K562 (cell line): ENCODE measurements at regions not wholly inside any gene's neighbourhood (a gene's known extent, or its start where the extent isn't known, plus 50 kb on each side); places are given as distances from the start of the nearest gene placed in this dataset.

ENCODE experiments used
- CBX5 ChIP-seq: IDR thresholded peaks from 2 replicates; pipeline ENCODE4 v1.6.1; 2014; ENCODE audit warnings: low read depth, borderline replicate concordance
- EGR1 ChIP-seq: fragments of 450-650 bp; conservative IDR thresholded peaks from 2 replicates; pipeline ENCODE4 v1.6.1; 2017; ENCODE audit warnings: mild to moderate bottlenecking
- LARP7 ChIP-seq: fragments of 450-650 bp; IDR thresholded peaks from 2 replicates; pipeline ENCODE4 v1.6.1; 2016
- MBD2 ChIP-seq: sonication (generic); IDR thresholded peaks from 2 replicates; pipeline ENCODE4 v1.6.1; 2016; ENCODE audit warnings: low read depth, borderline replicate concordance
- MECOM ChIP-seq: fragments of 250-450 bp; sonication (Bioruptor Pico); IDR thresholded peaks from 2 replicates; pipeline ENCODE4 v1.8.0; 2022; ENCODE audit warnings: inconsistent platforms
- MTA2 ChIP-seq: fragments of 450-650 bp; IDR thresholded peaks from 2 replicates; pipeline ENCODE4 v1.6.1; 2016; ENCODE audit warnings: low read depth
- SMARCA4 ChIP-seq: fragments of 450-650 bp; IDR thresholded peaks from 2 replicates; pipeline ENCODE4 v1.6.1; 2016
- TAF1 ChIP-seq: IDR thresholded peaks from 2 replicates; pipeline ENCODE4 v1.6.1; 2011; ENCODE audit warnings: mild to moderate bottlenecking, low read length, moderate library complexity; ENCODE audit not compliant: insufficient read depth, control insufficient read depth, severe bottlenecking; ENCODE audit errors: extremely low read depth
- TEAD4 ChIP-seq, 2 experiments: sonication (generic) in 1 of 2; formaldehyde crosslinking in 1 of 2; IDR thresholded peaks; 2 replicates each; pipeline versions ENCODE4 v1.6.1 to v1.8.0; 2012 to 2022; ENCODE audit warnings: borderline replicate concordance in 1 of 2, inconsistent platforms in 1 of 2, low read length in 1 of 2, mild to moderate bottlenecking in 1 of 2, missing genetic modification reagents in 1 of 2
- U2AF2 ChIP-seq: fragments of 200-400 bp; formaldehyde crosslinking; optimal IDR thresholded peaks from 2 replicates; pipeline ENCODE3; 2017; ENCODE audit warnings: low read depth, mild to moderate bottlenecking, low read length
- ZNF830 ChIP-seq: fragments of 250-450 bp; sonication (Bioruptor Pico); IDR thresholded peaks from 2 replicates; pipeline ENCODE4 v1.5.0; 2021; ENCODE audit warnings: mild to moderate bottlenecking
- TF ChIP-seq, protein P1 (sequence below): fragments of 450-650 bp; IDR thresholded peaks from 2 replicates; pipeline ENCODE4 v1.6.1; 2016; ENCODE audit warnings: mild to moderate bottlenecking, moderate library complexity
- TF ChIP-seq, protein P2 (sequence below): fragments of 450-650 bp; IDR thresholded peaks from 2 replicates; pipeline ENCODE4 v1.6.1; 2017; ENCODE audit warnings: mild to moderate bottlenecking, moderate library complexity
- TF ChIP-seq, protein P3 (sequence below): fragments of 450-650 bp; formaldehyde crosslinking; IDR thresholded peaks from 2 replicates; pipeline ENCODE4 v1.4.0; 2022; ENCODE audit warnings: missing genetic modification characterization

DNA sequence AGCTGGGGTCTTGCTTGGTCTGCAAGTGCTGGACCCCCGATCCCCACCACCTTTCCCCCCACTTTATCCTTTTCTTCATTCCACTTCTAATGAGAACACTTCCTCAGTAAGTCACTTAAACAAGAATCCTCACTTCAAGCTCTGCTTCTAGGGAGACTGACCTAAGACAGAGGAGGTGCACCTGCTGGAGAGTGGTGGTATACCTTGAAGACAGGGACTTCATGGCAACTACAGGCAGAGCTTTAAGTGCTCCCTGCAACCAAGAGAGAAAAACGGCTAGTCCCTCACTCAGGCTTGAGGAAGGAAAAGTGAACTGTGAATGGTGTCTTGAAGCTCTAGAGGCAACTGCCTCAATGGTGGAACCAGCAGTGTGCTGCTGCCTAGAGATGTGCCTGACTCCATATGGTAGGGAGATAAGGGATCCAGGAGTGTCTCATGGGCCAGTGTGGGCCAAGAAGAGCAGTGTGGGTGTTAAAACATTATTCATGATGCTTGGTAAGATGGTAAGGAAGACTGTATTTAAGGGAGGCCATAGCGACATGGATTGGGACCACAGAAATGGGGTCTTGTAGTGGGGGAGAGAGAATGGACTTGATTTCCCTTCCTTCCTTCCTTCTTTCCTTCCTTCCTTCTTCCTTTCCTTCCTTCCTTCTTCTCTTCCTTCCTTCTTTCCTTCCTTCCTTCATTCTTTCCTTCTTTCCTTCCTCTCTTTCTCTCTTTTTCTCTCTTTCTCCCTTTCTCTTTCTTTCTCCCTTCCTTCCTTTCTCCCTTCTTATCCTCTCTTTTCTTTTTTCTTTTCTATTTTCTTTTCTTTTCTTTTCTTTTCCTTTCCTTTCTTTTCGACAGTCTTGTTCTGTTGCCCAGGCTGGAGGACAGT, 96.2 kb upstream of the NAP1L1 start (continued):
- TF ChIP-seq, protein P1, sequence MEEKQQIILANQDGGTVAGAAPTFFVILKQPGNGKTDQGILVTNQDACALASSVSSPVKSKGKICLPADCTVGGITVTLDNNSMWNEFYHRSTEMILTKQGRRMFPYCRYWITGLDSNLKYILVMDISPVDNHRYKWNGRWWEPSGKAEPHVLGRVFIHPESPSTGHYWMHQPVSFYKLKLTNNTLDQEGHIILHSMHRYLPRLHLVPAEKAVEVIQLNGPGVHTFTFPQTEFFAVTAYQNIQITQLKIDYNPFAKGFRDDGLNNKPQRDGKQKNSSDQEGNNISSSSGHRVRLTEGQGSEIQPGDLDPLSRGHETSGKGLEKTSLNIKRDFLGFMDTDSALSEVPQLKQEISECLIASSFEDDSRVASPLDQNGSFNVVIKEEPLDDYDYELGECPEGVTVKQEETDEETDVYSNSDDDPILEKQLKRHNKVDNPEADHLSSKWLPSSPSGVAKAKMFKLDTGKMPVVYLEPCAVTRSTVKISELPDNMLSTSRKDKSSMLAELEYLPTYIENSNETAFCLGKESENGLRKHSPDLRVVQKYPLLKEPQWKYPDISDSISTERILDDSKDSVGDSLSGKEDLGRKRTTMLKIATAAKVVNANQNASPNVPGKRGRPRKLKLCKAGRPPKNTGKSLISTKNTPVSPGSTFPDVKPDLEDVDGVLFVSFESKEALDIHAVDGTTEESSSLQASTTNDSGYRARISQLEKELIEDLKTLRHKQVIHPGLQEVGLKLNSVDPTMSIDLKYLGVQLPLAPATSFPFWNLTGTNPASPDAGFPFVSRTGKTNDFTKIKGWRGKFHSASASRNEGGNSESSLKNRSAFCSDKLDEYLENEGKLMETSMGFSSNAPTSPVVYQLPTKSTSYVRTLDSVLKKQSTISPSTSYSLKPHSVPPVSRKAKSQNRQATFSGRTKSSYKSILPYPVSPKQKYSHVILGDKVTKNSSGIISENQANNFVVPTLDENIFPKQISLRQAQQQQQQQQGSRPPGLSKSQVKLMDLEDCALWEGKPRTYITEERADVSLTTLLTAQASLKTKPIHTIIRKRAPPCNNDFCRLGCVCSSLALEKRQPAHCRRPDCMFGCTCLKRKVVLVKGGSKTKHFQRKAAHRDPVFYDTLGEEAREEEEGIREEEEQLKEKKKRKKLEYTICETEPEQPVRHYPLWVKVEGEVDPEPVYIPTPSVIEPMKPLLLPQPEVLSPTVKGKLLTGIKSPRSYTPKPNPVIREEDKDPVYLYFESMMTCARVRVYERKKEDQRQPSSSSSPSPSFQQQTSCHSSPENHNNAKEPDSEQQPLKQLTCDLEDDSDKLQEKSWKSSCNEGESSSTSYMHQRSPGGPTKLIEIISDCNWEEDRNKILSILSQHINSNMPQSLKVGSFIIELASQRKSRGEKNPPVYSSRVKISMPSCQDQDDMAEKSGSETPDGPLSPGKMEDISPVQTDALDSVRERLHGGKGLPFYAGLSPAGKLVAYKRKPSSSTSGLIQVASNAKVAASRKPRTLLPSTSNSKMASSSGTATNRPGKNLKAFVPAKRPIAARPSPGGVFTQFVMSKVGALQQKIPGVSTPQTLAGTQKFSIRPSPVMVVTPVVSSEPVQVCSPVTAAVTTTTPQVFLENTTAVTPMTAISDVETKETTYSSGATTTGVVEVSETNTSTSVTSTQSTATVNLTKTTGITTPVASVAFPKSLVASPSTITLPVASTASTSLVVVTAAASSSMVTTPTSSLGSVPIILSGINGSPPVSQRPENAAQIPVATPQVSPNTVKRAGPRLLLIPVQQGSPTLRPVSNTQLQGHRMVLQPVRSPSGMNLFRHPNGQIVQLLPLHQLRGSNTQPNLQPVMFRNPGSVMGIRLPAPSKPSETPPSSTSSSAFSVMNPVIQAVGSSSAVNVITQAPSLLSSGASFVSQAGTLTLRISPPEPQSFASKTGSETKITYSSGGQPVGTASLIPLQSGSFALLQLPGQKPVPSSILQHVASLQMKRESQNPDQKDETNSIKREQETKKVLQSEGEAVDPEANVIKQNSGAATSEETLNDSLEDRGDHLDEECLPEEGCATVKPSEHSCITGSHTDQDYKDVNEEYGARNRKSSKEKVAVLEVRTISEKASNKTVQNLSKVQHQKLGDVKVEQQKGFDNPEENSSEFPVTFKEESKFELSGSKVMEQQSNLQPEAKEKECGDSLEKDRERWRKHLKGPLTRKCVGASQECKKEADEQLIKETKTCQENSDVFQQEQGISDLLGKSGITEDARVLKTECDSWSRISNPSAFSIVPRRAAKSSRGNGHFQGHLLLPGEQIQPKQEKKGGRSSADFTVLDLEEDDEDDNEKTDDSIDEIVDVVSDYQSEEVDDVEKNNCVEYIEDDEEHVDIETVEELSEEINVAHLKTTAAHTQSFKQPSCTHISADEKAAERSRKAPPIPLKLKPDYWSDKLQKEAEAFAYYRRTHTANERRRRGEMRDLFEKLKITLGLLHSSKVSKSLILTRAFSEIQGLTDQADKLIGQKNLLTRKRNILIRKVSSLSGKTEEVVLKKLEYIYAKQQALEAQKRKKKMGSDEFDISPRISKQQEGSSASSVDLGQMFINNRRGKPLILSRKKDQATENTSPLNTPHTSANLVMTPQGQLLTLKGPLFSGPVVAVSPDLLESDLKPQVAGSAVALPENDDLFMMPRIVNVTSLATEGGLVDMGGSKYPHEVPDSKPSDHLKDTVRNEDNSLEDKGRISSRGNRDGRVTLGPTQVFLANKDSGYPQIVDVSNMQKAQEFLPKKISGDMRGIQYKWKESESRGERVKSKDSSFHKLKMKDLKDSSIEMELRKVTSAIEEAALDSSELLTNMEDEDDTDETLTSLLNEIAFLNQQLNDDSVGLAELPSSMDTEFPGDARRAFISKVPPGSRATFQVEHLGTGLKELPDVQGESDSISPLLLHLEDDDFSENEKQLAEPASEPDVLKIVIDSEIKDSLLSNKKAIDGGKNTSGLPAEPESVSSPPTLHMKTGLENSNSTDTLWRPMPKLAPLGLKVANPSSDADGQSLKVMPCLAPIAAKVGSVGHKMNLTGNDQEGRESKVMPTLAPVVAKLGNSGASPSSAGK: peak; percentile 31; the same call in 1 of the 2 replicates
- TF ChIP-seq, protein P2, sequence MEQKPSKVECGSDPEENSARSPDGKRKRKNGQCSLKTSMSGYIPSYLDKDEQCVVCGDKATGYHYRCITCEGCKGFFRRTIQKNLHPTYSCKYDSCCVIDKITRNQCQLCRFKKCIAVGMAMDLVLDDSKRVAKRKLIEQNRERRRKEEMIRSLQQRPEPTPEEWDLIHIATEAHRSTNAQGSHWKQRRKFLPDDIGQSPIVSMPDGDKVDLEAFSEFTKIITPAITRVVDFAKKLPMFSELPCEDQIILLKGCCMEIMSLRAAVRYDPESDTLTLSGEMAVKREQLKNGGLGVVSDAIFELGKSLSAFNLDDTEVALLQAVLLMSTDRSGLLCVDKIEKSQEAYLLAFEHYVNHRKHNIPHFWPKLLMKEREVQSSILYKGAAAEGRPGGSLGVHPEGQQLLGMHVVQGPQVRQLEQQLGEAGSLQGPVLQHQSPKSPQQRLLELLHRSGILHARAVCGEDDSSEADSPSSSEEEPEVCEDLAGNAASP: no peak
- no peak for TF ChIP-seq TAF1
- no peak for TF ChIP-seq ZNF830 (CRISPR knock-in tag)
- TF ChIP-seq, protein P3, sequence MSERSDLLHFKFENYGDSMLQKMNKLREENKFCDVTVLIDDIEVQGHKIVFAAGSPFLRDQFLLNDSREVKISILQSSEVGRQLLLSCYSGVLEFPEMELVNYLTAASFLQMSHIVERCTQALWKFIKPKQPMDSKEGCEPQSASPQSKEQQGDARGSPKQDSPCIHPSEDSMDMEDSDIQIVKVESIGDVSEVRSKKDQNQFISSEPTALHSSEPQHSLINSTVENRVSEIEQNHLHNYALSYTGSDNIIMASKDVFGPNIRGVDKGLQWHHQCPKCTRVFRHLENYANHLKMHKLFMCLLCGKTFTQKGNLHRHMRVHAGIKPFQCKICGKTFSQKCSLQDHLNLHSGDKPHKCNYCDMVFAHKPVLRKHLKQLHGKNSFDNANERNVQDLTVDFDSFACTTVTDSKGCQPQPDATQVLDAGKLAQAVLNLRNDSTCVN (CRISPR knock-in tag): peak; percentile 63; the same call in 1 of the 2 replicates
- 0 out of 2 replicates have a peak, but pooled peaks have one; percentile 31 for TF ChIP-seq MECOM (CRISPR knock-in tag)
- TF ChIP-seq MTA2: peak; percentile 52
- peak; percentile 66 for TF ChIP-seq EGR1
- peak; percentile 66 for TF ChIP-seq TEAD4 (IDR thresholded peaks at IDR 0.05; ENCODE audit: low read length)
- TF ChIP-seq TEAD4 (CRISPR knock-in tag; IDR thresholded peaks at IDR 0.05; ENCODE audit: borderline replicate concordance): no peak
- TF ChIP-seq LARP7: 0 out of 2 replicates have a peak, but pooled peaks have one; percentile 27
- peak; percentile 51; the same call in 1 of the 2 replicates for TF ChIP-seq CBX5
- TF ChIP-seq MBD2: 0 out of 2 replicates have a peak, but pooled peaks have one; percentile 20
- TF ChIP-seq U2AF2: no peak
- TF ChIP-seq SMARCA4: peak; percentile 29; the same call in 1 of the 2 replicates
